Activated CD4-positive, alpha-beta memory T cell treated with anti-CD3 and anti-CD28 coated beads for 36 hours (primary cell): ENCODE measurements at regions not wholly inside any gene's neighbourhood (a gene's known extent, or its start where the extent isn't known, plus 50 kb on each side); places are given as distances from the start of the nearest gene placed in this dataset.
"Not testable (repeated sequence)": the region's sequence is repeated elsewhere in the genome, so short reads cannot be mapped to it uniquely, and the experiment has no call there.

Source experiments
- CTCF ChIA-PET: fragments of 350-600 bp; sonication (Branson Sonifier 250); formaldehyde crosslinking; loops from one replicate; lab custom pipeline; 2021; ENCODE audit warnings: antibody characterized with exemption, inconsistent platforms; lab: Charles Lee
- POLR2A ChIA-PET: fragments of 350-600 bp; sonication (Branson Sonifier 250); formaldehyde crosslinking; loops from one replicate; lab custom pipeline; 2021; ENCODE audit warnings: antibody characterized with exemption; lab: Charles Lee
- DNase-seq: peaks from one replicate; pipeline ENCODE4 v3.0.0-alpha.2; 2020
- H3K27ac Mint-ChIP-seq: one replicate; pipeline ENCODE4 v1.8.0; 2021; ENCODE audit warnings: mixed read lengths
- H3K27me3 Mint-ChIP-seq: one replicate; pipeline ENCODE4 v1.8.0; 2021; ENCODE audit warnings: mixed read lengths
- H3K36me3 Mint-ChIP-seq: one replicate; pipeline ENCODE4 v1.8.0; 2021; ENCODE audit warnings: mixed read lengths
- H3K4me1 Mint-ChIP-seq: one replicate; pipeline ENCODE4 v1.8.0; 2021; ENCODE audit warnings: low read depth, mixed read lengths
- H3K4me3 Mint-ChIP-seq: one replicate; pipeline ENCODE4 v1.8.0; 2021; ENCODE audit warnings: mild to moderate bottlenecking, mixed read lengths
- H3K9me3 Mint-ChIP-seq: one replicate; pipeline ENCODE4 v1.8.0; 2021; ENCODE audit warnings: mixed read lengths
- intact Hi-C: fragments of 100-400 bp; cut with micrococcal nuclease; formaldehyde crosslinking; loops from one replicate; pipeline ENCODE4 v1.15.1; 2023

GRCh38 chr6:4359108-4359730 is 223.8 kb upstream of the ECI2 start:
- intact Hi-C loops: no loop called here
- Mint-ChIP-seq H3K27ac (no peak overlapping the region), H3K9me3 (no peaks in the 10 kb centered on the region), H3K36me3 (no peaks in the 10 kb centered on the region), H3K27me3 (peaks cover 9% of the 10 kb centered on the region), H3K4me3 (no peak overlapping the region), H3K4me1 (no peaks in the 10 kb centered on the region)
- ChIA-PET POLR2A (no interaction called here), CTCF (no interaction called here)
- no peak for DNase-seq

- no peaks in the 10 kb centered on the region for H3K4me1 Mint-ChIP-seq
- ChIA-PET POLR2A (no interaction called here), CTCF (no interaction called here)
- no peak overlapping the region for H3K27ac Mint-ChIP-seq
- H3K36me3 Mint-ChIP-seq: no peaks in the 10 kb centered on the region
- DNase-seq: peak; percentile 80
- peaks cover 8% of the 10 kb centered on the region for H3K27me3 Mint-ChIP-seq
- no peaks in the 10 kb centered on the region for H3K9me3 Mint-ChIP-seq
- no peak overlapping the region for H3K4me3 Mint-ChIP-seq
- intact Hi-C loops: no loop called here
These were observed 223.2 kb upstream of the ECI2 start for GRCh38 chr6:4358414-4359107.

- H3K4me3 Mint-ChIP-seq, H3K27ac Mint-ChIP-seq, H3K36me3 Mint-ChIP-seq, intact Hi-C loops, DNase-seq, H3K9me3 Mint-ChIP-seq, CTCF ChIA-PET, H3K27me3 Mint-ChIP-seq, POLR2A ChIA-PET, H3K4me1 Mint-ChIP-seq: not testable (repeated sequence)
These were observed 222.3 kb upstream of the ECI2 start for GRCh38 chr6:4357660-4358152.

- H3K4me3 Mint-ChIP-seq: no peak overlapping the region
- DNase-seq: no peak
- ChIA-PET POLR2A (no interaction called here), CTCF (no interaction called here)
- H3K36me3 Mint-ChIP-seq: no peaks in the 10 kb centered on the region
- H3K4me1 Mint-ChIP-seq: no peaks in the 10 kb centered on the region
- no peaks in the 10 kb centered on the region for H3K9me3 Mint-ChIP-seq
- intact Hi-C loops: no loop called here
- peaks cover 6% of the 10 kb centered on the region for H3K27me3 Mint-ChIP-seq
- no peak overlapping the region for H3K27ac Mint-ChIP-seq
These were observed 221.7 kb upstream of the ECI2 start for GRCh38 chr6:4356899-4357659.

- H3K9me3 Mint-ChIP-seq: no peaks in the 10 kb centered on the region
- ChIA-PET POLR2A (no interaction called here), CTCF (no interaction called here)
- H3K4me1 Mint-ChIP-seq: no peaks in the 10 kb centered on the region
- no peaks in the 10 kb centered on the region for H3K36me3 Mint-ChIP-seq
- H3K4me3 Mint-ChIP-seq: no peak overlapping the region
- DNase-seq: no peak
- no peak overlapping the region for H3K27ac Mint-ChIP-seq
- intact Hi-C loops: no loop called here
- H3K27me3 Mint-ChIP-seq: peaks cover 2% of the 10 kb centered on the region
These were observed 219.9 kb upstream of the ECI2 start for GRCh38 chr6:4355241-4355640.

GRCh38 chr6:4354181-4354580 is 218.8 kb upstream of the ECI2 start:
- no peak overlapping the region for H3K27ac Mint-ChIP-seq
- H3K9me3 Mint-ChIP-seq: no peaks in the 10 kb centered on the region
- no peak for DNase-seq
- H3K27me3 Mint-ChIP-seq: peaks cover 2% of the 10 kb centered on the region
- no peaks in the 10 kb centered on the region for H3K36me3 Mint-ChIP-seq
- CTCF ChIA-PET: no interaction called here
- H3K4me1 Mint-ChIP-seq: no peaks in the 10 kb centered on the region
- POLR2A ChIA-PET: interaction anchor here (0.7 kb wide), 1 partner anchor 39 kb away, joined by 3 read pairs; no protein-coding TSS in a partner anchor
- no peak overlapping the region for H3K4me3 Mint-ChIP-seq
- intact Hi-C loops: no loop called here

GRCh38 chr6:4352731-4353130 is 217.4 kb upstream of the ECI2 start:
- Mint-ChIP-seq H3K27me3 (peaks cover 2% of the 10 kb centered on the region), H3K4me1 (no peaks in the 10 kb centered on the region), H3K9me3 (no peaks in the 10 kb centered on the region), H3K36me3 (no peaks in the 10 kb centered on the region), H3K4me3 (no peak overlapping the region), H3K27ac (no peak overlapping the region)
- POLR2A ChIA-PET: no interaction called here
- intact Hi-C loops: no loop called here
- no peak for DNase-seq
- CTCF ChIA-PET: no interaction called here

GRCh38 chr6:4352322-4352669 is 216.9 kb upstream of the ECI2 start:
- CTCF ChIA-PET: no interaction called here
- H3K36me3 Mint-ChIP-seq: no peaks in the 10 kb centered on the region
- no peaks in the 10 kb centered on the region for H3K4me1 Mint-ChIP-seq
- no peak overlapping the region for H3K4me3 Mint-ChIP-seq
- intact Hi-C loops: no loop called here
- peaks cover 2% of the 10 kb centered on the region for H3K27me3 Mint-ChIP-seq
- H3K9me3 Mint-ChIP-seq: no peaks in the 10 kb centered on the region
- no peak overlapping the region for H3K27ac Mint-ChIP-seq
- POLR2A ChIA-PET: no interaction called here
- no peak for DNase-seq

GRCh38 chr6:4351520-4352321 is 216.3 kb upstream of the ECI2 start:
- CTCF ChIA-PET: no interaction called here
- H3K9me3 Mint-ChIP-seq: no peaks in the 10 kb centered on the region
- peaks cover 2% of the 10 kb centered on the region for H3K27me3 Mint-ChIP-seq
- H3K27ac Mint-ChIP-seq: no peak overlapping the region
- intact Hi-C loops: no loop called here
- H3K4me1 Mint-ChIP-seq: no peaks in the 10 kb centered on the region
- no peak overlapping the region for H3K4me3 Mint-ChIP-seq
- H3K36me3 Mint-ChIP-seq: no peaks in the 10 kb centered on the region
- DNase-seq: no peak
- POLR2A ChIA-PET: no interaction called here

- H3K27ac Mint-ChIP-seq: no peak overlapping the region
- no peaks in the 10 kb centered on the region for H3K4me1 Mint-ChIP-seq
- no peaks in the 10 kb centered on the region for H3K9me3 Mint-ChIP-seq
- peaks cover 2% of the 10 kb centered on the region for H3K27me3 Mint-ChIP-seq
- DNase-seq: no peak
- POLR2A ChIA-PET: no interaction called here
- no peak overlapping the region for H3K4me3 Mint-ChIP-seq
- no peaks in the 10 kb centered on the region for H3K36me3 Mint-ChIP-seq
- CTCF ChIA-PET: no interaction called here
- intact Hi-C loops: no loop called here
These were observed 215.5 kb upstream of the ECI2 start for GRCh38 chr6:4350567-4351519.

GRCh38 chr6:4349931-4350330 is 214.6 kb upstream of the ECI2 start:
- Mint-ChIP-seq H3K27ac (no peak overlapping the region), H3K27me3 (peaks cover 2% of the 10 kb centered on the region), H3K9me3 (no peaks in the 10 kb centered on the region), H3K4me1 (no peaks in the 10 kb centered on the region), H3K36me3 (no peaks in the 10 kb centered on the region), H3K4me3 (no peak overlapping the region)
- intact Hi-C loops: no loop called here
- DNase-seq: no peak
- ChIA-PET CTCF (no interaction called here), POLR2A (no interaction called here)
